GM12874 (cell line): ENCODE measurements at regions not wholly inside any gene's neighbourhood (a gene's known extent, or its start where the extent isn't known, plus 50 kb on each side); places are given as distances from the start of the nearest gene placed in this dataset.

Experiments
- CTCF ChIP-seq: IDR thresholded peaks from 2 replicates; pipeline ENCODE4 v1.5.1; 2011; ENCODE audit warnings: low read depth, mild to moderate bottlenecking, control low read depth, low read length, moderate library complexity; ENCODE audit not compliant: insufficient read depth

DNA sequence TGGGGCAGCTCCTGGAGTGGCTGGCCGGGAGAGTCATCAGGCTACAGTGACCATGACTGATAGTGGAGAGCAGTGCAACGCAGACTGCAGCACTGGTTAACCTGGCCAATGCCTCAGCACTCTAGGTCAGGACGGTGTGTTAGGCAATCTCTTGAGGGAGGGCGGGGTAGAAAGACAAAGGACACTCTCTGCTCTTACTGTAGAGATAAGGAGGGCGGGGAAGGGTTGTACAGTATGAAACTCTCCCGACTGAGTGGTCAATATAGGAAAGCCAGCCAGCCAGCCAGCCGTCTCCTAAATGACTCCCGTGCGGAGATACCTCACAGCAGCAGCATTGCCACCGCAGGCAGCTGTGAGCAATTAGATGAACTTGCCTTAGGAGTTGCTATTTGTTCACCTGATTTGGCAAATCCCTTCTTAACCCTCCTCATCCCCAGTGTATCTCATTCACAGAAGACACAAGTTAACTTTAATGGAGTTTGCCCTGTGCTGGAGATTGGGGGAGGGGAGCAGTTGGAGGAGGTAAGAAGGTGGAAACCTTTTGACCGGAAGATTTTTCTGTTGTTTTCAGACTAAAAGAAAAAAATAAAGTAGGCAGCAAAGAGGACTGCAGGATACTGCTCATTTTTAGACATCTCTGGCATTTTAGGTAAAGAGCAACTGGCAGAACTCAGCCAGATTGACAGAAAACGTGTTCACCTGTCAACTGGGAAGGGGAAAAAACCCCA, 330.5 kb downstream of the HNRNPD start:
- no peak for TF ChIP-seq CTCF

DNA sequence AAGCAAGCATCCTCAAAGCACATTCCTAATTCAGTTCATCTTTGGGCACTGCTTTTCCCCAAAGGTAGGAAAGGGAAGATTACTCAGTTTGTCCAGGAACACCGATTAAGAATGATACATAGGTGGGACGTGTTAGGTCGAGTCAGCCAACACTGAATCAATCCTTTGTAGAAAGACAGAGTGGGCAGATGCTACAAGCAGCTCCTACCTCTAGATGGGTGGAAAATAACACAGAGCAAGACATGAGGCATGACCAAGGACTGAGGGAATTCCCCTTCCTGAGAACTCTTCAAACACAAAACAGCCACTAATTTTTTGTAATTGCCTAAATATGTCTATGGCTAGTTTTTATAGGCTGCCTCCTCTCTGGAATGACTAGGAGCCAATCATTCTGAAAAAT, 331.7 kb downstream of the HNRNPD start:
- TF ChIP-seq CTCF, result no peak

- no peak for TF ChIP-seq CTCF
Measured at GRCh38 chr4:82038936-82039335, 334.9 kb downstream of the HNRNPD start.

GRCh38 chr4:82036181-82036580, 337.6 kb downstream of the HNRNPD start:
- TF ChIP-seq CTCF, result no peak

DNA sequence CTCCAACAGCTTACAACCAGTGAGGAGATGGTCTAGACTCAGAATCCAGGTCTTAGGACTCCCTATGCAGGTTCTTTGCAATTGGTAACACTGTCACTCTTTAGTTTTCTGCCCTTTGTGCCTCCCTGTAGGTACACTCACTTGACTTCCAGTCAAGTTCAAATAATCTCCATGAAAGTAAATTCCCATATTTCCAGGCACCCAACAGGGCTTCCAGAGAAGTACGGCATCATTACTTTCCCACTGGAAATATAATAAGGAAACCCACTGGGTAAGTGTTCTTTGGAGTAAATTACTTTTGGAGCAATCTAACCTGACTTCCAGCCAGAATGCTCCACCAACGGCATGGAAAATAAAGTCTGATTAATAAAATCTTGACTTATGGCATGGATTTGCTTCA, 338.9 kb downstream of the HNRNPD start:
- TF ChIP-seq CTCF, result no peak

- TF ChIP-seq CTCF, result no peak
Measured at GRCh38 chr4:82033862-82034261, 339.9 kb downstream of the HNRNPD start.

DNA sequence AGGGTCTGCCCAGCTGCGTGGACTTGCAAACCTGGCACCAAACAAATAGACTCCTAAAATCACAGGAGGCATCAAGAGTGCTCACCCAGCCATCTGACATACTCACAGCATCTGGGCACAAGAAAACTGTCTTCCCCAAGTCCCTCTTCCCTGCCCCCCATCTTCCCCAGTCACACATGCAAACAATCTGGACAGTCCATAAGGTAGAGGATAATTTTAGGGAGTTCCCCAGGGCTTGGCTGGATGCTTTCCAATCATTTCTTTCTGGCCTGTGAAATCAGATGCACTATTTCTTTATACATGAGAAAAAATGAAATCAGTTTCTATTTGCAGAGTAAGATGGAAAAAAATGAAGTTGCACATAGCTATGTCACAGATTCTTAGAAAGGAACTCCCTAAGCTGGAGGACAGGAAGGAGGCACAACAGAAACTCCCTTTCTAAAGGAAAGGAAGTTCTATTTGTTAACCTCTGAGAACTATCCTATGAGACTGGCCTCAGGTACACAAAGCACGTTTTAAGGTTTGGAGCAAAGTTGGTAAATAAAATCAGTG, 342.3 kb downstream of the HNRNPD start:
- no peak for TF ChIP-seq CTCF

DNA sequence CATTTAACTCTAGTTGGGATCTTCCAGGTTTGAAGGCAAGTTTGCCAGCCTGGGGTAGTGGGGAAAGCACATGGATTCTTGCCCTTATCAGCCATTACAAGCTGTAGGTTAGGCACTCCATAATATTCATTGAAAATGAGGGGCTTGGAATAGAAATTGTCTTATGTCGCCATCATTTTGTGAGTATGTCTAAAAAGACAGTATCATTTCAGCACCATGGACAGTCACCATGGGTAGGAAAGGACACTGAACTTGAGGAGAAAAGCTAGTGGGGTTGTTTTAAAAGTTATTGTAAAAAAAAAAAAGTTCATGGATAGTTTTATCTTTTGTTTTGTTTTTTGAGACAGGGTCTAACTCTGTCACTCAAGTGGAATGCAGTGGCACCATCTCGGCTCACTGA, 356.1 kb downstream of the HNRNPD start:
- no peak for TF ChIP-seq CTCF
